ENCODE measurements at regions not wholly inside any gene's neighbourhood (a gene's known extent, or its start where the extent isn't known, plus 50 kb on each side); places are given as distances from the start of the nearest gene placed in this dataset.

- no peak for TF ChIP-seq CTCF (conservative IDR thresholded peaks at IDR 0.05; ENCODE audit: low read depth, low read length)
- no peak for DNase-seq (ENCODE audit: low read depth)
- H3K4me3 ChIP-seq (ENCODE audit: low read depth, low read length) = no peak overlapping the region
These were observed 996.2 kb downstream of the ADGRL3 start for GRCh38 chr4:62196338-62196737.

GRCh38 chr4:62194342-62194741 is 994.2 kb downstream of the ADGRL3 start:
- DNase-seq (ENCODE audit: low read depth) = no peak
- H3K4me3 ChIP-seq (ENCODE audit: low read depth, low read length) = no peak overlapping the region
- TF ChIP-seq CTCF (conservative IDR thresholded peaks at IDR 0.05; ENCODE audit: low read depth, low read length) = no peak

- TF ChIP-seq CTCF (conservative IDR thresholded peaks at IDR 0.05; ENCODE audit: low read depth, low read length) = no peak
- DNase-seq (ENCODE audit: low read depth) = peak; percentile 12
- H3K4me3 ChIP-seq (ENCODE audit: low read depth, low read length) = no peak overlapping the region
These were observed 993.6 kb downstream of the ADGRL3 start for GRCh38 chr4:62193761-62194160.

- TF ChIP-seq CTCF (conservative IDR thresholded peaks at IDR 0.05; ENCODE audit: low read depth, low read length) = no peak
- H3K4me3 ChIP-seq (ENCODE audit: low read depth, low read length) = no peak overlapping the region
- peak; percentile 2 for DNase-seq (ENCODE audit: low read depth)
These were observed 991.5 kb downstream of the ADGRL3 start for GRCh38 chr4:62191451-62192240.

GRCh38 chr4:62170235-62170634 is 970.1 kb downstream of the ADGRL3 start:
- H3K4me3 ChIP-seq (ENCODE audit: low read depth, low read length) = no peak overlapping the region
- no peak for DNase-seq (ENCODE audit: low read depth)

GRCh38 chr4:62168681-62169080 is 968.6 kb downstream of the ADGRL3 start:
- no peak for TF ChIP-seq CTCF (conservative IDR thresholded peaks at IDR 0.05; ENCODE audit: low read depth, low read length)
- DNase-seq (ENCODE audit: low read depth) = no peak
- H3K4me3 ChIP-seq (ENCODE audit: low read depth, low read length) = no peak overlapping the region

More at GRCh38 chr4:62170235-62170634, 970.1 kb downstream of the ADGRL3 start:
- no peak for TF ChIP-seq CTCF (conservative IDR thresholded peaks at IDR 0.05; ENCODE audit: low read depth, low read length)

GRCh38 chr4:62162606-62163005 is 962.5 kb downstream of the ADGRL3 start:
- no peak for DNase-seq (ENCODE audit: low read depth)
- H3K4me3 ChIP-seq (ENCODE audit: low read depth, low read length) = no peak overlapping the region
- no peak for TF ChIP-seq CTCF (conservative IDR thresholded peaks at IDR 0.05; ENCODE audit: low read depth, low read length)

All from choroid plexus epithelial cell (primary cell).